Glutamatergic neuron (in vitro differentiated cells): ENCODE measurements at regions not wholly inside any gene's neighbourhood (a gene's known extent, or its start where the extent isn't known, plus 50 kb on each side); places are given as distances from the start of the nearest gene placed in this dataset.

Experiments
- DNase-seq: peaks from one replicate; pipeline ENCODE4 v3.0.0; 2022
- H3K27ac Mint-ChIP-seq: one replicate; pipeline ENCODE4 v1.8.0; 2020; ENCODE audit warnings: mild to moderate bottlenecking, mixed read lengths, inconsistent platforms; ENCODE audit not compliant: unreplicated experiment
- H3K27me3 Mint-ChIP-seq: one replicate; pipeline ENCODE4 v1.8.0; 2020; ENCODE audit warnings: mild to moderate bottlenecking, moderate library complexity, mixed read lengths, inconsistent platforms; ENCODE audit not compliant: unreplicated experiment
- H3K36me3 Mint-ChIP-seq: one replicate; pipeline ENCODE4 v1.8.0; 2020; ENCODE audit warnings: mild to moderate bottlenecking, mixed read lengths, inconsistent platforms; ENCODE audit not compliant: unreplicated experiment
- H3K4me1 Mint-ChIP-seq: one replicate; pipeline ENCODE4 v1.8.0; 2020; ENCODE audit warnings: mild to moderate bottlenecking, low read depth, mixed read lengths, inconsistent platforms; ENCODE audit not compliant: unreplicated experiment
- H3K4me3 Mint-ChIP-seq: one replicate; pipeline ENCODE4 v1.8.0; 2020; ENCODE audit warnings: mild to moderate bottlenecking, mixed read lengths, inconsistent platforms; ENCODE audit not compliant: unreplicated experiment
- H3K9me3 Mint-ChIP-seq: one replicate; pipeline ENCODE4 v1.8.0; 2020; ENCODE audit warnings: mild to moderate bottlenecking, moderate library complexity, mixed read lengths, inconsistent platforms; ENCODE audit not compliant: unreplicated experiment
- CTCF ChIP-seq: fragments of 200-600 bp; sonication (generic); IDR thresholded peaks from one replicate; pipeline ENCODE4 v1.5.0; 2021; ENCODE audit not compliant: partially characterized antibody, unreplicated experiment

- no peak overlapping the region for H3K27ac Mint-ChIP-seq
- H3K36me3 Mint-ChIP-seq, result no peaks in the 10 kb centered on the region
- no peaks in the 10 kb centered on the region for H3K4me1 Mint-ChIP-seq
- DNase-seq, result no peak
- TF ChIP-seq CTCF, result no peak
- no peak overlapping the region for H3K4me3 Mint-ChIP-seq
- H3K9me3 Mint-ChIP-seq, result no peaks in the 10 kb centered on the region
- H3K27me3 Mint-ChIP-seq, result no peaks in the 10 kb centered on the region
Observed at GRCh38 chr6:95935736-95936135, 80.0 kb upstream of the FUT9 start.

GRCh38 chr6:95946906-95947305 is 68.9 kb upstream of the FUT9 start:
- no peak overlapping the region for H3K4me3 Mint-ChIP-seq
- TF ChIP-seq CTCF, result no peak
- H3K36me3 Mint-ChIP-seq, result no peaks in the 10 kb centered on the region
- no peaks in the 10 kb centered on the region for H3K9me3 Mint-ChIP-seq
- H3K27ac Mint-ChIP-seq, result no peak overlapping the region
- H3K4me1 Mint-ChIP-seq, result no peaks in the 10 kb centered on the region
- no peak for DNase-seq
- H3K27me3 Mint-ChIP-seq, result no peaks in the 10 kb centered on the region

- peaks cover 1% of the 10 kb centered on the region for H3K27me3 Mint-ChIP-seq
- no peak overlapping the region for H3K27ac Mint-ChIP-seq
Observed at GRCh38 chr6:95948324-95948723, 67.5 kb upstream of the FUT9 start.

GRCh38 chr6:95949985-95950384 is 65.8 kb upstream of the FUT9 start:
- peaks cover 1% of the 10 kb centered on the region for H3K27me3 Mint-ChIP-seq
- no peak overlapping the region for H3K4me3 Mint-ChIP-seq
- no peaks in the 10 kb centered on the region for H3K36me3 Mint-ChIP-seq
- no peak for TF ChIP-seq CTCF
- H3K9me3 Mint-ChIP-seq, result no peaks in the 10 kb centered on the region
- no peak overlapping the region for H3K27ac Mint-ChIP-seq
- no peaks in the 10 kb centered on the region for H3K4me1 Mint-ChIP-seq
- no peak for DNase-seq

More at GRCh38 chr6:95948324-95948723, 67.5 kb upstream of the FUT9 start:
- Mint-ChIP-seq H3K4me1 (no peaks in the 10 kb centered on the region), H3K9me3 (no peaks in the 10 kb centered on the region), H3K36me3 (no peaks in the 10 kb centered on the region), H3K4me3 (no peak overlapping the region)
- DNase-seq, result no peak
- TF ChIP-seq CTCF, result no peak

GRCh38 chr6:95958686-95959085 is 57.1 kb upstream of the FUT9 start:
- no peak for TF ChIP-seq CTCF
- Mint-ChIP-seq H3K9me3 (no peaks in the 10 kb centered on the region), H3K4me3 (no peak overlapping the region), H3K27ac (no peak overlapping the region), H3K4me1 (no peaks in the 10 kb centered on the region), H3K36me3 (no peaks in the 10 kb centered on the region), H3K27me3 (no peaks in the 10 kb centered on the region)
- no peak for DNase-seq
